Peyer's patch (tissue), 4 donors: ENCODE measurements at regions not wholly inside any gene's neighbourhood (a gene's known extent, or its start where the extent isn't known, plus 50 kb on each side); places are given as distances from the start of the nearest gene placed in this dataset.
"Not testable (repeated sequence)": the region's sequence is repeated elsewhere in the genome, so short reads cannot be mapped to it uniquely, and the experiment has no call there.

Source experiments
- DNase-seq, 3 donors: peaks; one replicate each; pipeline ENCODE4 v3.0.0-alpha.2; 2017 to 2019
- H3K27ac ChIP-seq, 4 donors: fragments of 200-600 bp; sonication (generic); one replicate each; pipeline ENCODE4 v1.5.1; 2016 to 2019
- H3K27me3 ChIP-seq, 2 donors: fragments of 200-600 bp; sonication (generic); one replicate each; pipeline ENCODE4 v1.5.1; 2019
- H3K36me3 ChIP-seq, 3 donors: fragments of 200-600 bp; sonication (generic); one replicate each; pipeline ENCODE4 v1.5.1; 2016 to 2019
- H3K4me1 ChIP-seq, 4 donors: fragments of 200-600 bp; sonication (generic); one replicate each; pipeline ENCODE4 v1.5.1; 2016 to 2019
- H3K4me3 ChIP-seq, 4 donors: fragments of 200-600 bp; sonication (generic); 1 replicate in 3 of 4; 2 replicates in 1 of 4; pipeline ENCODE4 v1.5.1; 2016 to 2019; ENCODE audit warnings: mild to moderate bottlenecking in 1 of 4
- H3K9me3 ChIP-seq, 4 donors: fragments of 200-600 bp; sonication (generic); one replicate each; pipeline ENCODE4 v1.5.1; 2016 to 2019; ENCODE audit warnings: mild to moderate bottlenecking in 1 of 4
- CTCF ChIP-seq, 6 experiments: fragments of 450-650 bp in 4 of 6; fragments of 200-600 bp in 2 of 6; sonication (generic) in 1 of 6; IDR thresholded peaks; one replicate each; pipeline ENCODE4 v1.5.1; 2017 to 2019; ENCODE audit warnings: antibody characterized with exemption in 6 of 6, mild to moderate bottlenecking in 3 of 6, moderate library complexity in 1 of 6
- POLR2A ChIP-seq, 2 donors: fragments of 450-650 bp; IDR thresholded peaks; one replicate each; pipeline ENCODE4 v1.5.1; 2017; ENCODE audit warnings: antibody characterized with exemption in 2 of 2, mild to moderate bottlenecking in 2 of 2, moderate library complexity in 2 of 2
- small RNA-seq, 2 donors: library from RNA; depleted of rRNA; stranded (forward); fragments of <200 nt; gene quantifications; one replicate each; pipeline ENCODE3, GENCODE V24; 2016

- no peak overlapping the region for H3K4me3 ChIP-seq
- H3K27me3 ChIP-seq, result no peaks in the 10 kb centered on the region
- no peaks in the 10 kb centered on the region for H3K9me3 ChIP-seq
- no peaks in the 10 kb centered on the region for H3K4me1 ChIP-seq
- H3K27ac ChIP-seq, result no peak overlapping the region
- TF ChIP-seq POLR2A (IDR thresholded peaks at IDR 0.05), result no peak
- no peak for TF ChIP-seq CTCF (IDR thresholded peaks at IDR 0.05)
- no peak for DNase-seq
- H3K36me3 ChIP-seq, result no peaks in the 10 kb centered on the region
Measured at GRCh38 chr4:150018257-150018656, 60.0 kb upstream of the DCLK2 start.

GRCh38 chr4:150021483-150021882, 56.8 kb upstream of the DCLK2 start:
- no peak overlapping the region for H3K27ac ChIP-seq
- H3K27me3 ChIP-seq, result no peaks in the 10 kb centered on the region
- H3K36me3 ChIP-seq, result no peaks in the 10 kb centered on the region
- H3K4me1 ChIP-seq, result no peaks in the 10 kb centered on the region
- H3K9me3 ChIP-seq, result peaks cover 0 to under 1% (median 0%) of the 10 kb centered on the region in 4 donors
- H3K4me3 ChIP-seq, result no peak overlapping the region
- TF ChIP-seq CTCF (IDR thresholded peaks at IDR 0.05), result no peak
- TF ChIP-seq POLR2A (IDR thresholded peaks at IDR 0.05), result no peak
- DNase-seq, result no peak

GRCh38 chr4:150023489-150023888, 54.8 kb upstream of the DCLK2 start:
- TF ChIP-seq CTCF (IDR thresholded peaks at IDR 0.05) (no peak), POLR2A (IDR thresholded peaks at IDR 0.05) (no peak)
- Histone ChIP-seq H3K9me3 (peaks cover 0 to 10% (median 2%) of the 10 kb centered on the region in 4 donors), H3K27ac (no peak overlapping the region), H3K27me3 (no peaks in the 10 kb centered on the region), H3K36me3 (no peaks in the 10 kb centered on the region), H3K4me1 (no peaks in the 10 kb centered on the region), H3K4me3 (no peak overlapping the region)
- no peak for DNase-seq

- peaks cover 0 to 10% (median 2%) of the 10 kb centered on the region in 4 donors for H3K9me3 ChIP-seq
- not testable (repeated sequence) for H3K36me3 ChIP-seq, H3K27ac ChIP-seq, H3K4me3 ChIP-seq, H3K4me1 ChIP-seq, H3K27me3 ChIP-seq, DNase-seq
Measured at GRCh38 chr4:150026987-150027386, 51.3 kb upstream of the DCLK2 start.

Small RNA genes in the stretch of these regions (small RNA-seq; reads per million reads assigned to genes)
- gene RNA5SP167 (0 reads per million in 2 donors), gene RNU6-1230P (0 reads per million in 2 donors)
